NCI-H2171 (cell line): ENCODE measurements at regions not wholly inside any gene's neighbourhood (a gene's known extent, or its start where the extent isn't known, plus 50 kb on each side); places are given as distances from the start of the nearest gene placed in this dataset.
"Not testable (repeated sequence)": the region's sequence is repeated elsewhere in the genome, so short reads cannot be mapped to it uniquely, and the experiment has no call there.

Source experiments
- DNase-seq: peaks from one replicate; lab custom pipeline; 2025; lab: John Stamatoyannopoulos, UW

DNA sequence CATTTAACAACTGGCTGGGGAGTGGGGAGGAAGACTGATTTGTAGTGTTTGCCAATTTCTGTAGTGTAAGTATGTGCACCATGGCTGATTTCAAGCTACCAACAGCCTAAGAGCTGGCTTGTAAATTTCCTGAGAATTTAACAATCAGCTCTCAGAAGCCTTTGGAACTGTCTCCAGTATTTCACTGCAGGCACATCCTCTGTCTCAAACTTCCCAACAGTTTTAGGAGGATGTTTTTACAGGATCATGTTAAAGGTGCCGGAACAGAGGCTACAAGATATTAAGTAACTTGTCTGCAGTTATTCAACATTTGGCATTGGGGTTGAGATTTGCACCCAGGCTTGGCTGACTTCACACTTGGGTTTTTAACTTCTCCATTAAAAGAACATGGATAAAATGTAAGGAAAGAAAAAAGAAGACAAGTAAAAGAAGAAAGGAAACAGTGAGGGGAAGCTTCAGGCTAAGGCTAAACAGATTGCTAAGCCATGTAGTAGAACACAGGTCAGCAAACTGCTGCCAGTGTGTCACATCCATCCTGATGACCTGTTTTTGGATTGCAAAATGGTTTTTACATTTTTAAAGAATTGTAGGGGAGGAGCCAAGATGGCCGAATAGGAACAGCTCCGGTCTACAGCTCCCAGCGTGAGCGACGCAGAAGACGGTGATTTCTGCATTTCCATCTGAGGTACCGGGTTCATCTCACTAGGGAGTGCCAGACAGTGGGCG is 204.8 kb upstream of the SESN3 start:
- DNase-seq = no peak

DNA sequence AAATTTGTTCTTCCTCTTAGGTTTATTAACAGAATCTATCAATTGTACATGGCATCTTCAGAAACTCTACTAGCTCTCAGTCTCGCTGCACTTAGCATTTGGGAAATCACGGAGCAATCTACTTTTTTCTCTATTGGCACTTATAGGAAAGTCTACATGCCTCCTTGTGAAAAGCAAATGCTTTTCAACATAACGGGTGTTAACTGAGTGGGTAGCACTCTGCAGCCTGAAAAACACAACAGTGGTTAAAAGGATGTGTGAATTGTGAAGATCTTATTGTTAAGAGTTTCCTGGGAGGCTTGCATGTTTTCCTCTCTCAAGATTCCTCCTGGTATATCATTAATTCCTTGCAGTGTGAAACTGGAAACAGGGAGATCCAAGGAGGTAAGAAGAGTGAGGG is 204.2 kb upstream of the SESN3 start:
- DNase-seq = no peak

DNA sequence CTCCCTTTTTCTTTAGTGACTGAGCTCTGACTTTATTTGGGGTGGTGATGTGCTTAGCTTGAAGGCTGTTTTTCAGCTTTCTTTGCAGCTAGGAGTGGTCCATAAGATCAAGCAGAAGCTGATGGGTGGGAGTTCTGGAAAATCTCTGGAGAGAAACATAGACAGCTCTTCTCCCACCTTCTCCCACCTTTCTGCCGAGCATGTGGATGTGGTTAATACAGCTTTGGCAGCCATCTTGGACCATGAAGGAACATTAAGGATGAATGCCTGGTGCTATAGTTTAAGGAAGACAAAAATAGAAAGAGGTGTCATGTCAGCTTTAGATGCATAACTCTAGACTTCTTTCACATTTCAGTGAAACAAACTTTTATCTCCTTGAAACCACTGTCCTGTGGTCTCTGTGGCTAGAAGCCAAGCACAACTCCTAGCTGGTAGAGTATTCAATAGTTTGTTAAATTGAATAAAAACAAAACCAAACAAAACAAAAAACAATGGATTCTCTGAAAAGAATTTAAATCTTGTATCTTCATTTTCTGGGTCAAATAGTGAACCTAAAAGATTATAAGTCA is 203.6 kb upstream of the SESN3 start:
- DNase-seq = no peak

DNA sequence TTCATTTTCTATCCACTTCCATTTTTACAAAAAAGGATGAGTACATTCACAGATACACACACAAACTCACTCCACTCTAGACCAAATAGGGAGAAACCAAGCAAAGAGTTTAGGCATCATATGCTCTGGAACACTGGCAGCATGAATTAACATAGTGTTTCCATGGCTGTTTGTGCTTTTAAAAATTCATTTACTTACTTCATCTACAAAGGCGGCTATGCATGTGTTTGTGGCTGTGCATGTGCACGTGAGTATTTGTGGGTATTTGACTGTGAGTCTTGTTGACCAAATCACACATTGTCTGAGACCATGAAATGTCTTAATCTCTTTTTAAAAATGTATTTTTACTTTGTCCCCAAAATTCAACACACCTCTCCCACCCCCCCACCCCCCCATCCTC is 203.0 kb upstream of the SESN3 start:
- DNase-seq = no peak

DNA sequence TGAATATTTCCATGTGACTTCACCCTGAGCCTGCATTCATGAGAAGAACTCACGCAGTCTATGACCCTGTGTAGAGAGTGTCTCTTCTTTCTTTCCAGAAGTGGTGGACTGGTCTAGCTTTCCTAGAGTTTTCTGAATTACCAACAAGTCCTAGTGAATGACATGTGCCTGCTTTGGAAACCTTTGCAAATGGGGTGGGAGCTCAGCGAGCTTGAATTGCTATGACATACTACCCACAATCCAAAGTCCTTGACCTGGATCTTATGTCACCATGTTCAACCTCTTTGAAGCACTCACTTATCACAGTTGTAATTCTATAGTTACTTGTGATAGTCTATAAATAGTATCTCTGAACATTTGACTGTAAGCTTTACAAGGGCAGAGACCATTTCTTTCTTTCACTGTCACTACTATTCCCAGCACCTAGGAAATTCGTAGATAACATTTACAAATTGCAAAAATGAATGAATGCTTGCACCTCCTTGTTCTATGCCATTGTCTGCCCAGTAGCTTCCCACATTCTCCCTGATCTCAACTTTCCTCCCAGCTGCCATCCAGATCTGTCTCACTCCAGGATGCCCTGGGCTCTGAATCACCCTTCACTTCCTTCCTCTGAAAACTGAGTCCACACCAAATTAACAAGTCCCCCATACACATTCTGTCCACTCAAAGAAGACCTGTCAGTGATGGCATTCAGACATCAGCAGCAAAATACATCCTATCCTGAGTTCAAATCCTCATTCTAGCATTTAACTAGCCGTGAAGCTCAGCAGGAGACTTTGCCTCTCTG is 201.9 kb upstream of the SESN3 start:
- DNase-seq = no peak

DNA sequence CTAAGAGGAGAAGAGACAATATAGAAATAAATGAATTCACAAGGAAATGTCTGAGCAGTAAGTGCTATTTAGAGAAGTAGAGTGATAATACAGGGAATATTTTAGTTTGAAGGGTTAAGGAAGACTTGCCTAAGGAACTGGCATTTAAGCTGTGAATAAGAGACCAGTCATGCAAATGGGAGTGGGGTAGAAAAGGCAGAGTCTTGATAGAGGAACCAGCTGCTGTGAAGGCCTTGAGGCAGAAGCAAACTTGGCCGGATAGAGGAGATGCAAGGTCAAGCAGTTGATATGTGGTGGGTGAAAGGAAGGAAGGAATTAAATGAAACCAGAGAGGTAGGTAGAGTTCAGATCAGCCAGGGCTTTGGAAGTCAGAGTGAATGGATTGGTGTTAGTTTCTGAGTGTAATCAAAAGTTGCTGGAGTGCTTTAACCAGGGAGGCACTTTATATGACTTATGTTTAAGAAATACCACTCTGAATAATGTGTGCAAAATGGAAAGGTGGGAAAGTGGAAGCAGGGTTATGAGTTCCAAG is 198.4 kb upstream of the SESN3 start:
- no peak for DNase-seq

DNA sequence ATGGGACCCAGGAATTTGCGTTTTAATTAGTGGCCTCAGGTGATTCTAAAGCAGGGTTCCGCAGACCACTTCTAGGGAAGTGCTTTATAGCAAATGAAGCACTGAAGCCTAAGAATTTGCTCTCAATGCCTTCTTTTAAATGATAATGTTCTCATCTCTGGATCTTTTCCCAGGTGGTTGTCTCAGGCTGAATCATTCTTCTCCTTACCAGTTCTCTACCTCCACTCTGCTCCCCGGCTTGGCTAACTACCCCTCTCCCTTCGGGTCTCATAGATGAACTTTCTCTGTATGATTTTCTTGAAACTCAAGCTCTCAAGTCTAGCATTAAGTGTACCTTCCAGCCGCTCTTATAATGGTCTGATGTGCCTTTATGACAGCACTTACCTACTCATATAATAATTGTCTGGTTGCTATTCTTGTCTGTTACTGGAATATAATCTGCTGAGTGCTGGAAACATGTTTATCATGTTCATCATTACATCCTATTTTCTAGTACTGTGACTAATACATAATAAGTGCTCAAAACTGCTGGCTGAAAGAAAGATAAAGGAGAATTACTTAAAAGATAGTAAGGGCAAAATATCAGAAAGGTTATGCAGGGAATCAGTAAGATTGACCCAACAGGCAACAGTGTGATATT is 195.9 kb upstream of the SESN3 start:
- DNase-seq = no peak

DNA sequence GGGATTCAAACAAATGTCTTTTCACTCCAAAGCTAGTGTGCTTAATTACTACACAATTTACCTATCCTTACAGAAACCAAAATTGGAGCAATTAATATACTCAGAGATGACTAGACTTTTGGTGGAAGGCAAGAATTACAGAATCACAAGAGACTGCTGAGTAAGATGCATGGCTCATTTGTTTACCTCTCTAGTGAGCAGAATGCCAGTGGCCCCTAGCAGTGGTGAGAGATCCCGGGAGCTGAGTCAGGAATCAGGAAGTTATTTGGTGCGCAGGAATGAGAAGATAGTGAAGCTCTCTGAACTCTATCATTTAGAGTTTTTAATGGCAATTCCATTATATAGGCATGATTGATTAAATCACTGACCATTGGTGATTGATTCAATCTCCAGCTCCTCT is 188.9 kb upstream of the SESN3 start:
- DNase-seq = no peak

DNA sequence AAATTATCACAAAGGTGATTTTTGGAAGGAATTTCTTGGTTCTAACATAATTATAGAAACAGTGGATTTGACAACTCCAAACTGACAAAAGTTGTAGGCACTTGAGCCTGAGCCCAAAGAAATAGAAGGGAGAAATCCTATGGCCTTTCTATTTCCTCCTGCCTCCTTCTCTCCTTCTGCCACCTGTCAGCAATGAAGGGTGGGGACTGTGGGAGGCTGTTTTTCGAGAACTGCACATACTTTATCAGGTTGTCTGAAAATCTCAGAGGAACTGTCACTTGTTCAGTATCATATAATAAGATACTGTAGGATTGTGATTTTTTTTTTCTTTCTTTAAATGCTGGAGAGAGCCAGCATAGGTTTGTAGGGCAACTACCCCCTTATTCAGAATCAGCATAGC is 187.9 kb upstream of the SESN3 start:
- no peak for DNase-seq

DNA sequence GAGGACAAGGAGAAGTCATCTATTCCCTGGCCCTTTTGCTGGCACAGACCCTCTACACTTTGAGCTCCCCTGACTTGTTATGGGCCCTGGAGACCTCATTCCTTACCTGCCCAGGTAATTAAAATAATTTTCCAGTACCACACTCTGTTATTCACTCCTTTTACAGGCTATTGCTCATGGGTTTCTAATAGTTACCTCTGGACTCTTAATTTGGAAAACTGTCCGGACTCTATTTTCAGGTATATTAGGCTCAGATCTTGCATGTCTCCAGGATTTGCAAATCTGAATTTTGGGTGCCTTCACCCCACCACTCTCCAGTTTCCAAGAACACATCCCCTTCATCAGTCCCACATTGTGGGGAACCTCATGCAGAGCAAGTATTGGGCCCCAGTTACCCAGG is 186.8 kb upstream of the SESN3 start:
- no peak for DNase-seq

DNA sequence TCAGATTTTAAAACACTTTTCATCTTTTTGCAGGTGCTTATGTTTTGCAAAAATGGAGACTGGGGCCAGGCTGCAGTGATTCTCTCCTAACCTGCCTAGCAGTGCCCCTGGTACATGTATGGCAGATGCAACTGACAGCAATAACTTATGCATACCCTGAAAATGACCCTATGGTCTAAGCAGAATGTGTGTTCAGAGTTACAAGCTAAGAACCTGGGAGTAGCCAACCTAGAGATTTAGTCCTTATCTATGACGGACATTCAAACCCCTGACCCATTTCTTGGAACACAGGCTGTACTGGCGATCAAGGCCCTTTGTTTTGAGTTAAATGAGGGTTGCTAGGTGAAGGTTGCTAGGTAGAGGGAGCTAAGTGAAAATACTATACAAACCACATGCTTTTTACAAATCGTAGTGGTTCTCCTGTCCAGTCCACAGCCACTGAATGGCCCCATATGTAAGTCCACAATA is 184.9 kb upstream of the SESN3 start:
- DNase-seq = no peak

DNA sequence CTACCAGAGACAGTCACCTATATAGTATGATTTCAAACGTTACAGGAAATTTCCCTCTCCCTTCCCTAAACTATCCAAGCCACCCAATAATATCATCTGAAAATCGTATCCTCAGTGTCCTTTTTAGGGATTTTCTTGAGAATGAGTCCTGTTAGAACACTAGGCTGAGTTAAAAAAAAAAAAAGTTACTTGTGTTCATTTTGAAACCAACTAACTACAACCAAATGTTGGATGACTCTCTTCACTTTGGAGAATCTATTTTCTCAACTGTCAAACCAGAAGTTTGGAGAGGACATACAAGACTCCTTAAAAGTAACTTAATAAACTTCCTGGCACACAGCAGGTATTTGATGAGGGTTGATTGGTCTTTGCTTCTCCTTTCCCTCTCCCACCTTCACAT is 183.2 kb upstream of the SESN3 start:
- no peak for DNase-seq

DNA sequence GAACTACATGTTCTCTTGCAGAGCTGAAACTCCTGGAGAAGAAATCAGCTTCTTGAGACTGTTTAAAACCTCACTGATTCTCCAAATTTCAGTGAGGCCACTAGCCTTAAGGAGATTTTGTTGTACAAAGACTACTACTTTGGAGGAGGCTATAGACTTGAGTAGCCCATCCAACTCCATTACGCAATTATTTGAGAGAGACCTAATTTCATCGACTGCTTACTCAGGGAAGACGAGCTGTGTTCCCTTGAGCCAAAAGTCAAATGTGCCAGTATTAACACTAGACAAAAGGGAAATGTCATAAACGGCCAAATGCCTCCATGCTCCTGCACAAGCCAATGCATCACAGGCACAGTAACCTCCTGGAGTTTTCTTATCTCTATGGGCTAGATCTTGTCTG is 182.8 kb upstream of the SESN3 start:
- DNase-seq = no peak

DNA sequence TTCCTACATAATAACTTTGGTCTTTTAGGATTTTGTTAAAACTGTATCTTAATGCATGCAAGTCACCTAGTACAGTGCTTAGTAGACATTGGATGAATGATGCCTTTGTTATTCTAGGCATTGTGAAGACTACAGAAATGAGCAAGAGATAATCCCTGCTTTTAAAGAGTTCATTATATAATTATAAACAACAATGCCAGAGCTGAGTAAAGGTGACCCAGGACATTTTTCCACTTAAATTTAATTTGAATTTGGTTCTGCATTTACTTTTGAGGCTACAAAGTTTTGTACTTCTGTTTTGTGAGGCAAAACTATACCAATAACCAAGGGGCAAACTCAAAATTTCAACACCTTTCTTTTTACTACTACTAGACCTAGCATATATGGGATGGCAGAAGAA is 182.0 kb upstream of the SESN3 start:
- no peak for DNase-seq

DNA sequence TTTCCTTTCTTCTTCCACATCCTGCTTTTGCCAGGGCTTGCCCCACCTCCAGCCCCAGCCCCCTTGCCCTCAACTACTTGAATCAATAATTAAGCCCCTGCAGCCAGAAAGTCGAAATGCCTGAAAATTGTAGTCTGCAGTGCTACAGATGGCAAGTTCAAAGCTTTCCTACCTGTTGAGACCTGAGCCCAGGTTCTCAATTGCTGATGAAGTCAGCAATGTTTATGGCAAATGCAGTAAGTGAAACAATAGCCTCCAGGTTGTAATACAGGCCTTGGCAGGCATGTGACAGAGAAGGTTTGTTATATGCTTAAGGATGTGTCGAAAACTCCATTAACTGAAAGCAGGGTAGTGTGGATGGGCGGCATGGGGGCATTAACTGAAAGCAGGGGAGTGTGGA is 181.1 kb upstream of the SESN3 start:
- no peak for DNase-seq

DNA sequence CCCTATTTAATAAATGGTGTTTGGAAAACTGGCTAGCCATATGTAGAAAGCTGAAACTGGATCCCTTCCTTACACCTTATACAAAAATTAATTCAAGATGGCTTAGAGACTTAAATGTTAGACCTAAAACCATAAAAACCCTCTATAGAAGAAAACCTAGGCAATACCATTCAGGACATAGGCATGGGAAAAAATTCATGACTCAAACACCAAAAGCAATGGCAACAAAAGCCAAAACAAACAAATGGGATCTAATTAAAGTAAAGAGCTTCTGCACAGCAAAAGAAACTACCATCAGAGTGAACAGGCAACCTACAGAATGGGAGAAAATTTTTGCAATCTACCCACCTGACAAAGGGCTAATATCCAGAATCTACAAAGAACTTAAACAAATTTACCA is 179.7 kb upstream of the SESN3 start:
- not testable (repeated sequence) for DNase-seq

DNA sequence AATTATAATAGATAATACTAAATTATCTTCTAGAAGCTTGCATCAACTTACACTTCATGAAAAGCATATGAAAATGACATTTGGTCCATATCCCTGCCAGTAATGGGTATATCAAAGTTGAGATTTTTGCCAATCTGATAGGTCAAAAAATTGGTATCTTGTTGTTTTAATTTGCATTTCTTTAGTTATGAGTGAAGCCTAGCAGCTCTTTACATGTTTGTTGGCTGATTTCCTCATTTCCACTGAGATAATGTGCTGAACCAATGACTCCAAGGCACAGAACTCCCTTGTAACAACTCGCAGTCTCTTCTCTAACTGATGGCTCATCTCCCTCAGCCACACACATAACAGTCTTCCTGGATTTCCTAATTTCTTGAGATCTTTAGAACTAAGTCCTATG is 175.3 kb upstream of the SESN3 start:
- no peak for DNase-seq

DNA sequence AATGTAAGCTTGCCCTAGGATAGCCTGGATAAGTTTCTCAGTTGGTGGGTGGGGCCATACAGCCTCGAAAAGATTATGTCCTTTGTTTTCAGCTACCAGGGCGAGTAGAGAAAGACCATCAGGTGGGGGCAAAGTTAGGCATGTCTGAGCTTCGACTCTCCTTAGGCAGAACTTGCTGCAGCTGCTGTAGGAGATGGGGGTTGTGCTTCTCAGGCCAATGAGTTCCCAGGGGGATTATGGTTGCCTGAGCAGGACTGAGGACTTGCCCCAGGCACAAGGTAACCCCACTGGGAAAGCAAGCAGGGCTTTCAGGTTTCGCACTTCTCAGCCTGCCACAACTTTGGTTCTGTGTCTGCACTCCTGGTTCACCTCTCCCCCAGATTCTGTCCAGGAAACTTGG is 173.4 kb upstream of the SESN3 start:
- DNase-seq = no peak

DNA sequence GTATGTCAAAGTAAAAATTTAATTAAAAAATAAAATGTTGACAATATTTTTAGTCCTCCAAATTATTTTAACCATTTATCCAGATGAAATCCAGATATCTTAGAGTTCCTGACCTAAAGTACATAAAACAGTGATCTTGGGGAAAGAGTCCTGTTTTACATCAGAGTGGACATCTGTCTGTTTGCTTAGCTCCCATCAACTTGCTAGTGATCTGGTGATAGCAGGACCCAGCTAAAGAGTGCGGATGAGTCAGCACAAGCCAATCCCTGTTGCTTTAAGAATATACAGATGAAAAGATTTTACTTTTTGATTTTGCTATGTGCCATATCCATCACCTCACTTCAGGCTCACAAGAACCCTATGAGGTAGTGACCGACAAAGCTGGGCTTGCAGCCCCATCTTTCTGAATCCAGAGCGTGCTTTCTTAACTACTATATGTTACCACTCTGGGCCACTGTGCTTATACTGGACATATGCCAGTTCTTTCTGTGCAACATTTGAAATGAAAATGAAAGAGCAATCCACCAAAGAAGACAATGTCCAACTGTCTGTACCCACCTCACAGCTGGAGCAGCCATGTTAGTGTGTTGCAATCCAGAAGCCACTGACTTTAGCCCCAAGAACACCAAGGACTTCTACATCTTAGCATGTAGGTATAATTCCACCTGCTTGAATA is 167.6 kb upstream of the SESN3 start:
- no peak for DNase-seq

DNA sequence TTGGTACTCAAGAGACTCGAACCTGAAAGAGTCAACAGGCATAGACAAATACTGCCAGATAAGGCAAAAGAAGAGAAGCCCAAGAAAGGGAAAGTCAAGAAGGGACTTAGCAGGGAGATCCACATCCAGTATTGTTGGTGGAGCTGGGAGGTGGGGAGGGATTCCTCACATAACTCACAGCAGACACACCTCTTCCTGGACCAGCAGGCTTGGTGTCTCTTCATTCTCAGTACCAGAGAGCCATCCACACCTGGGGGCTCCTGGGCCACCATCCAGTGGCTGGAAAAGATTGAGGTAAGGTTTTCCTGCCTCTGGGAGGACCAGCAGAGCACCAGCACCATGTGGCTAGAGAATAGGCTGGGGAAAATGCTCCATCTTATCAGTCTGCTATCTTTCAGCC is 161.6 kb upstream of the SESN3 start:
- DNase-seq = no peak

DNA sequence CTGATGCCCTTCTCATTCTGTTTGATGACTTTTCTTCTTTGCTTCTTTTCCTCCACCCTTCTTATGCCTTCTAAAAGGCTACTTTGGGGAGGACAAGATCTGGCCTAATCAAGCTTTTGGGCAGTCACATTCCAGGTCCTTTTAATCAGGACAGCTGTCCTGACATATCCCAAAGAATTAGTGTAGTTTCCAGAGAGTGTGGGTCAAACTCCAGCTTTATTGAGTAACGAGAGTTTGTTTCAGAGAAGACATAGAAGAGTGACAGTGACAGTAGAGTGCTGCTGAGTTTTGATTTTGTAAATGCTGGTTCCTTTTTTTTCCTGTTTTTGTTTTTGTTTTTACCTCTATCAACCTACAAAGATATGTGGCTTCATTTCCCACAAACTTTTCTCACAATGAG is 158.4 kb upstream of the SESN3 start:
- DNase-seq = no peak

DNA sequence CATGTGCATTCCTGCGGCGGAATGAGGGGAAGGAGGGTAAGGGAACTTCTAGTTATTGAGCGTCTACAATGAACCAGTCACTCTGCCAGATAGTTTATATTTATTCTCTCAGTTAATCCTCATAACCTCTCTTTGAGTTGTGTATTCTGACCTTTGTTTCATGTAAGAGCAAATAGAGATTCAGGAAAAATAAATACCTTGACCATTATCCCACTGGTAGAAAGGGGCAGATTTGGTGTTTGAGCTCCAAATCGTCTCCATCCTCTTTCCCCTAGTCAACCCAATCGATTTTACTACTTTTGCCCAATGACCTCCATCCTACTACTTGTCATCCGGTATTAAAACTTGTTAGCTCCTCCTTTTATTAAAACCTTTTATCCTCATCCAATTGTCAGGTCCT is 157.1 kb upstream of the SESN3 start:
- no peak for DNase-seq
